HepG2 (cell line): ENCODE measurements at regions not wholly inside any gene's neighbourhood (a gene's known extent, or its start where the extent isn't known, plus 50 kb on each side); places are given as distances from the start of the nearest gene placed in this dataset.

Experiments used
- ARID2 ChIP-seq: sonication (generic); formaldehyde crosslinking; IDR thresholded peaks from 2 replicates; pipeline ENCODE4 v1.8.1; 2022; ENCODE audit warnings: mild to moderate bottlenecking, missing genetic modification reagents, borderline replicate concordance
- ATRX ChIP-seq: sonication (generic); formaldehyde crosslinking; IDR thresholded peaks from 2 replicates; pipeline ENCODE4 v1.4.0; 2020; ENCODE audit warnings: missing genetic modification reagents, borderline replicate concordance
- BORCS8-MEF2B ChIP-seq: sonication (generic); formaldehyde crosslinking; IDR thresholded peaks from 2 replicates; pipeline ENCODE4 v1.8.0; 2022; ENCODE audit warnings: mild to moderate bottlenecking, missing genetic modification reagents
- ELF4 ChIP-seq: sonication (generic); formaldehyde crosslinking; IDR thresholded peaks from 2 replicates; pipeline ENCODE4 v1.5.0; 2020; ENCODE audit warnings: missing genetic modification reagents, mild to moderate bottlenecking, moderate library complexity, borderline replicate concordance
- FOXJ3 ChIP-seq: sonication (generic); formaldehyde crosslinking; IDR thresholded peaks from 2 replicates; pipeline ENCODE4 v1.4.0; 2020; ENCODE audit warnings: missing genetic modification reagents, mild to moderate bottlenecking, borderline replicate concordance
- KAT2B ChIP-seq: fragments of 150-350 bp; IDR thresholded peaks from 2 replicates; pipeline ENCODE4 v1.6.1; 2014; ENCODE audit warnings: low read depth, low read length, borderline replicate concordance
- KDM4B ChIP-seq: sonication (generic); formaldehyde crosslinking; IDR thresholded peaks from 2 replicates; pipeline ENCODE4 v1.4.0; 2020; ENCODE audit warnings: missing genetic modification reagents
- KLF11 ChIP-seq: IDR thresholded peaks from 2 replicates; pipeline ENCODE4 v1.6.1; 2016; ENCODE audit warnings: missing compliant biosample characterization
- LCORL ChIP-seq, 2 experiments: fragments of 450-650 bp in 1 of 2; sonication (generic) in 1 of 2; formaldehyde crosslinking in 1 of 2; IDR thresholded peaks; 2 replicates each; pipeline versions ENCODE4 v1.5.0 to v1.6.1; 2017 to 2020; ENCODE audit warnings: antibody characterized with exemption in 1 of 2, missing genetic modification reagents in 1 of 2
- NR1H2 ChIP-seq: sonication (generic); formaldehyde crosslinking; IDR thresholded peaks from 2 replicates; pipeline ENCODE4 v1.8.1; 2022; ENCODE audit warnings: low read depth, missing genetic modification reagents, borderline replicate concordance
- NR2F6 ChIP-seq, 2 experiments: IDR thresholded peaks; 2 replicates each; pipeline ENCODE4 v1.6.1; 2016; ENCODE audit warnings: antibody characterized with exemption in 1 of 2, mild to moderate bottlenecking in 1 of 2
- SALL1 ChIP-seq: sonication (generic); formaldehyde crosslinking; IDR thresholded peaks from 2 replicates; pipeline ENCODE4 v1.8.0; 2022; ENCODE audit warnings: mild to moderate bottlenecking, missing genetic modification reagents
- SIN3A ChIP-seq: IDR thresholded peaks from 2 replicates; pipeline ENCODE4 v1.6.1; 2011; ENCODE audit warnings: low read depth, mild to moderate bottlenecking, control low read depth, low read length, borderline replicate concordance
- SMAD3 ChIP-seq: sonication (generic); formaldehyde crosslinking; IDR thresholded peaks from 2 replicates; pipeline ENCODE4 v1.4.0; 2020; ENCODE audit warnings: missing genetic modification reagents
- SNAPC2 ChIP-seq: sonication (generic); formaldehyde crosslinking; IDR thresholded peaks from 2 replicates; pipeline ENCODE4 v1.8.1; 2022; ENCODE audit warnings: mild to moderate bottlenecking, missing genetic modification reagents
- SRF ChIP-seq: IDR thresholded peaks from 2 replicates; pipeline ENCODE4 v1.6.1; 2011; ENCODE audit warnings: mild to moderate bottlenecking, low read depth, low read length, moderate library complexity
- TBL1XR1 ChIP-seq: fragments of 150-350 bp; IDR thresholded peaks from 2 replicates; pipeline ENCODE4 v1.6.1; 2014; ENCODE audit warnings: borderline replicate concordance, low read length; ENCODE audit not compliant: partially characterized antibody
- XRCC5 ChIP-seq: fragments of 200-400 bp; formaldehyde crosslinking; optimal IDR thresholded peaks from 2 replicates; pipeline ENCODE3; 2017; ENCODE audit warnings: mild to moderate bottlenecking, low read length
- ZMYM3 ChIP-seq: sonication (generic); formaldehyde crosslinking; IDR thresholded peaks from 2 replicates; pipeline ENCODE4 v1.5.1; 2020; ENCODE audit warnings: mild to moderate bottlenecking, missing genetic modification reagents
- ZNF30 ChIP-seq: sonication (generic); formaldehyde crosslinking; IDR thresholded peaks from 2 replicates; pipeline ENCODE4 v1.5.0; 2020; ENCODE audit warnings: mild to moderate bottlenecking, missing genetic modification reagents
- ZNF761 ChIP-seq: sonication (generic); formaldehyde crosslinking; conservative IDR thresholded peaks from 2 replicates; pipeline ENCODE4 v1.4.0; 2020; ENCODE audit warnings: mild to moderate bottlenecking, missing genetic modification reagents
- TF ChIP-seq, protein P1 (sequence below): IDR thresholded peaks from 2 replicates; pipeline ENCODE4 v1.6.1; 2016; ENCODE audit warnings: missing compliant biosample characterization, missing genetic modification reagents, borderline replicate concordance
- TF ChIP-seq, protein P2 (sequence below): sonication (generic); formaldehyde crosslinking; IDR thresholded peaks from 2 replicates; pipeline ENCODE4 v1.5.1; 2020; ENCODE audit warnings: mild to moderate bottlenecking, missing genetic modification reagents, borderline replicate concordance
- TF ChIP-seq, protein P3 (sequence below): sonication (generic); formaldehyde crosslinking; IDR thresholded peaks from 2 replicates; pipeline ENCODE4 v1.5.0; 2020; ENCODE audit warnings: missing genetic modification reagents, mild to moderate bottlenecking, borderline replicate concordance
- TF ChIP-seq, protein P4 (sequence below): sonication (generic); formaldehyde crosslinking; IDR thresholded peaks from 2 replicates; pipeline ENCODE4 v1.4.0; 2020; ENCODE audit warnings: mild to moderate bottlenecking, low read depth, missing genetic modification reagents

DNA sequence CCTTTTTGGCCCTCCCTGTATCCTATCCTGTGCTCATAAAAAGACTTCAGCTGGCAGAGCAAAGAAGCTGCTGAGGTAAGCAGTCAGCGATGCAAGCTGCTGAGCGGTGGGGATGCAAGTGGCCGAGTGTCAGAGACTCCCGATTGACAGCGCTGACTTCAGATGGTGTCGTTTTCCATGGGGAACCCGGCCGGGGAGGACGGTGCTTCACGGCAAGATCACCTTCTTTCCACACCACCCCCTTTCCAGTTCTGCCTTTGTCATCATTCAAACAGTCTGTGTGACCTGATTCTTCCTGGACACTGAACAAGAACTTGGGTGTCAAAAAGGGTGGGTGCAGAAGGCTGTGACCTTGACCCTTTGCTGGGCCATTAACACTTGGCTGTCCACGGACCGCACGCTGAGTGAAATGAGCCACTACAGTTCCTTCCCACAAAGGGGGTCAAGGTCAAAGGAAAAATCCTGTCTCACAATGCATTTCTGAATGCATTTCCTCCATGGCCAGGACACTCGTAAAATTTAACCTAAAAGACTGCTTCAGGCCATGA lies 52.9 kb upstream of the UNC93A start (continued):
- TF ChIP-seq, protein P1, sequence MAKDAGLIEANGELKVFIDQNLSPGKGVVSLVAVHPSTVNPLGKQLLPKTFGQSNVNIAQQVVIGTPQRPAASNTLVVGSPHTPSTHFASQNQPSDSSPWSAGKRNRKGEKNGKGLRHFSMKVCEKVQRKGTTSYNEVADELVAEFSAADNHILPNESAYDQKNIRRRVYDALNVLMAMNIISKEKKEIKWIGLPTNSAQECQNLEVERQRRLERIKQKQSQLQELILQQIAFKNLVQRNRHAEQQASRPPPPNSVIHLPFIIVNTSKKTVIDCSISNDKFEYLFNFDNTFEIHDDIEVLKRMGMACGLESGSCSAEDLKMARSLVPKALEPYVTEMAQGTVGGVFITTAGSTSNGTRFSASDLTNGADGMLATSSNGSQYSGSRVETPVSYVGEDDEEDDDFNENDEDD (CRISPR knock-in tag): 0 out of 2 replicates have a peak, but pooled peaks have one; percentile 19
- TF ChIP-seq ELF4 (no peak), BORCS8-MEF2B (peak; percentile 72; the same call in 1 of the 2 replicates), FOXJ3 (peak; percentile 11; the same call in 1 of the 2 replicates), SALL1 (CRISPR knock-in tag) (peak; percentile 83), KLF11 (CRISPR knock-in tag) (no peak), ATRX (CRISPR knock-in tag) (no peak), TBL1XR1 (peak; percentile 81), SRF (no peak), NR1H2 (CRISPR knock-in tag) (no peak), SNAPC2 (CRISPR knock-in tag) (no peak; the same call in 1 of the 2 replicates), KAT2B (no peak), SMAD3 (CRISPR knock-in tag) (no peak), SIN3A (no peak), KDM4B (CRISPR knock-in tag) (no peak), ZNF30 (no peak), ARID2 (CRISPR knock-in tag) (peak; percentile 75), LCORL (IDR thresholded peaks at IDR 0.05) (no peak), LCORL (CRISPR knock-in tag; IDR thresholded peaks at IDR 0.05) (no peak), ZNF761 (CRISPR knock-in tag) (no peak), NR2F6 (IDR thresholded peaks at IDR 0.05) (peak; percentile 97), NR2F6 (CRISPR knock-in tag; IDR thresholded peaks at IDR 0.05) (peak; percentile 97), ZMYM3 (CRISPR knock-in tag) (no peak), XRCC5 (peak; percentile 32)
- TF ChIP-seq, protein P2, sequence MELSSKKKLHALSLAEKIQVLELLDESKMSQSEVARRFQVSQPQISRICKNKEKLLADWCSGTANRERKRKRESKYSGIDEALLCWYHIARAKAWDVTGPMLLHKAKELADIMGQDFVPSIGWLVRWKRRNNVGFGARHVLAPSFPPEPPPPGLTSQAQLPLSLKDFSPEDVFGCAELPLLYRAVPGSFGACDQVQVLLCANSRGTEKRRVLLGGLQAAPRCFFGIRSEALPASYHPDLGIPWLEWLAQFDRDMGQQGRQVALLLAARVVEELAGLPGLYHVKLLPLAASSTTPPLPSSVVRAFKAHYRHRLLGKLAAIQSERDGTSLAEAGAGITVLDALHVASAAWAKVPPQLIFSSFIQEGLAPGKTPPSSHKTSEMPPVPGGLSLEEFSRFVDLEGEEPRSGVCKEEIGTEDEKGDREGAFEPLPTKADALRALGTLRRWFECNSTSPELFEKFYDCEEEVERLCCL (CRISPR knock-in tag): no peak
- TF ChIP-seq, protein P3, sequence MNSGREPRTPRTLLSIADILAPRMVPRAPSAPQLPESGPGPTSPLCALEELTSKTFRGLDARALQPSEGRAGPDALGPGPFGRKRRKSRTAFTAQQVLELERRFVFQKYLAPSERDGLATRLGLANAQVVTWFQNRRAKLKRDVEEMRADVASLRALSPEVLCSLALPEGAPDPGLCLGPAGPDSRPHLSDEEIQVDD: no peak
- TF ChIP-seq, protein P4, sequence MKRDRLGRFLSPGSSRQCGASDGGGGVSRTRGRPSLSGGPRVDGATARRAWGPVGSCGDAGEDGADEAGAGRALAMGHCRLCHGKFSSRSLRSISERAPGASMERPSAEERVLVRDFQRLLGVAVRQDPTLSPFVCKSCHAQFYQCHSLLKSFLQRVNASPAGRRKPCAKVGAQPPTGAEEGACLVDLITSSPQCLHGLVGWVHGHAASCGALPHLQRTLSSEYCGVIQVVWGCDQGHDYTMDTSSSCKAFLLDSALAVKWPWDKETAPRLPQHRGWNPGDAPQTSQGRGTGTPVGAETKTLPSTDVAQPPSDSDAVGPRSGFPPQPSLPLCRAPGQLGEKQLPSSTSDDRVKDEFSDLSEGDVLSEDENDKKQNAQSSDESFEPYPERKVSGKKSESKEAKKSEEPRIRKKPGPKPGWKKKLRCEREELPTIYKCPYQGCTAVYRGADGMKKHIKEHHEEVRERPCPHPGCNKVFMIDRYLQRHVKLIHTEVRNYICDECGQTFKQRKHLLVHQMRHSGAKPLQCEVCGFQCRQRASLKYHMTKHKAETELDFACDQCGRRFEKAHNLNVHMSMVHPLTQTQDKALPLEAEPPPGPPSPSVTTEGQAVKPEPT: no peak
